SU-DHL-6 (cell line): ENCODE measurements at regions not wholly inside any gene's neighbourhood (a gene's known extent, or its start where the extent isn't known, plus 50 kb on each side); places are given as distances from the start of the nearest gene placed in this dataset.

ENCODE experiments used
- H2AFZ ChIP-seq: fragments of 200-600 bp; sonication (generic); 2 replicates; pipeline ENCODE4 v1.6.1; 2014; ENCODE audit warnings: low read depth, mild to moderate bottlenecking, moderate library complexity, mixed read lengths, antibody characterized with exemption, low read length; ENCODE audit not compliant: severe bottlenecking
- H3F3A ChIP-seq: fragments of 200-600 bp; shearing (Covaris generic); 2 replicates; pipeline ENCODE4 v1.6.0; 2016; ENCODE audit warnings: antibody characterized with exemption, mild to moderate bottlenecking; ENCODE audit not compliant: insufficient read depth
- H3K27ac ChIP-seq: fragments of 200-600 bp; sonication (generic); 2 replicates; pipeline ENCODE4 v1.5.1; 2016; ENCODE audit warnings: low read depth, mild to moderate bottlenecking, low read length, moderate library complexity, mixed read lengths
- H3K27me3 ChIP-seq: fragments of 200-600 bp; sonication (generic), shearing (Covaris generic); 2 replicates; pipeline ENCODE4 v1.6.0; 2014; ENCODE audit warnings: mild to moderate bottlenecking, low read length
- H3K36me3 ChIP-seq: fragments of 200-600 bp; sonication (generic); 2 replicates; pipeline ENCODE4 v1.6.1; 2014; ENCODE audit warnings: mild to moderate bottlenecking, low read length, mixed read lengths
- H3K4me2 ChIP-seq: fragments of 300-600, 200-600 bp; shearing (Covaris generic), sonication (generic); 2 replicates; pipeline ENCODE4 v1.6.0; 2014; ENCODE audit warnings: low read length, low read depth, mild to moderate bottlenecking; ENCODE audit not compliant: poor library complexity, severe bottlenecking
- H3K4me3 ChIP-seq: fragments of 200-600 bp; sonication (generic); 2 replicates; pipeline ENCODE4 v1.5.1; 2014; ENCODE audit warnings: antibody characterized with exemption, low read length, mild to moderate bottlenecking, mixed read lengths; ENCODE audit not compliant: insufficient read depth, poor library complexity, severe bottlenecking
- H3K79me2 ChIP-seq: fragments of 200-600 bp; sonication (generic); 2 replicates; pipeline ENCODE4 v1.6.1; 2014; ENCODE audit warnings: mild to moderate bottlenecking, low read length, moderate library complexity; ENCODE audit not compliant: insufficient read depth
- H3K9ac ChIP-seq: fragments of 200-600 bp; sonication (generic); 2 replicates; pipeline ENCODE4 v1.7.0; 2014; ENCODE audit warnings: mild to moderate bottlenecking, low read length
- H3K9me2 ChIP-seq: fragments of 200-600 bp; sonication (generic); replicated peaks from 2 replicates; pipeline ENCODE4 v1.6.1; 2014; ENCODE audit warnings: low read length; ENCODE audit not compliant: insufficient read depth
- H3K9me3 ChIP-seq: fragments of 200-600 bp; sonication (generic); 2 replicates; pipeline ENCODE4 v1.6.1; 2014; ENCODE audit warnings: low read length, mixed read lengths; ENCODE audit not compliant: insufficient read depth
- H4K20me1 ChIP-seq: fragments of 200-600 bp; sonication (generic); 2 replicates; pipeline ENCODE4 v1.6.1; 2014; ENCODE audit warnings: low read depth, mild to moderate bottlenecking, antibody characterized with exemption, low read length, moderate library complexity, mixed read lengths
- EZH2phosphoT487 ChIP-seq: fragments of 200-600 bp; sonication (generic), shearing (Covaris generic); conservative IDR thresholded peaks from 2 replicates; pipeline ENCODE4 v1.6.1; 2018; ENCODE audit warnings: mild to moderate bottlenecking, antibody characterized with exemption, low read length, moderate library complexity, mixed read lengths
- TF ChIP-seq, protein P1 (sequence below): fragments of 200-600 bp; sonication (generic); IDR thresholded peaks from one replicate; pipeline ENCODE4 v1.5.1; 2017; ENCODE audit warnings: antibody characterized with exemption, mild to moderate bottlenecking, low read length, moderate library complexity; ENCODE audit not compliant: insufficient read depth, poor library complexity, severe bottlenecking

DNA sequence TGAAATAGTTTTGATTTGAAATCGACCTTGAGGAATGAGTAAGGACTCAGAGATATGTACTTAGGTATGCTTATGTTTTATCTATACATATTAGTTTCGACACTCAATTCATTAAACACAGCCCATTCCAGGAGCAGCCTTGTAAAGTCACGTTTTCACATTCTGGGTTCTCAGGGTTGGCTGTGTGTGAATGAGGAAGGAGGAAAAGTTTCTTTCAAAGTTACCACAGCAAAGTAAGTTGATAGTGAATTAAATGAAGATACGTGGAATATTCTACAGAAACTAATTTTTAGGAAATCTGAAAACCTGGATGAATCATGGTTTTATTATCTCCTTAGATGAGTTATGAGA, 133.5 kb downstream of the C3orf38 start:
- H3K79me2 ChIP-seq, result no peaks in the 10 kb centered on the region
- no peak for TF ChIP-seq EZH2phosphoT487
- TF ChIP-seq, protein P1, sequence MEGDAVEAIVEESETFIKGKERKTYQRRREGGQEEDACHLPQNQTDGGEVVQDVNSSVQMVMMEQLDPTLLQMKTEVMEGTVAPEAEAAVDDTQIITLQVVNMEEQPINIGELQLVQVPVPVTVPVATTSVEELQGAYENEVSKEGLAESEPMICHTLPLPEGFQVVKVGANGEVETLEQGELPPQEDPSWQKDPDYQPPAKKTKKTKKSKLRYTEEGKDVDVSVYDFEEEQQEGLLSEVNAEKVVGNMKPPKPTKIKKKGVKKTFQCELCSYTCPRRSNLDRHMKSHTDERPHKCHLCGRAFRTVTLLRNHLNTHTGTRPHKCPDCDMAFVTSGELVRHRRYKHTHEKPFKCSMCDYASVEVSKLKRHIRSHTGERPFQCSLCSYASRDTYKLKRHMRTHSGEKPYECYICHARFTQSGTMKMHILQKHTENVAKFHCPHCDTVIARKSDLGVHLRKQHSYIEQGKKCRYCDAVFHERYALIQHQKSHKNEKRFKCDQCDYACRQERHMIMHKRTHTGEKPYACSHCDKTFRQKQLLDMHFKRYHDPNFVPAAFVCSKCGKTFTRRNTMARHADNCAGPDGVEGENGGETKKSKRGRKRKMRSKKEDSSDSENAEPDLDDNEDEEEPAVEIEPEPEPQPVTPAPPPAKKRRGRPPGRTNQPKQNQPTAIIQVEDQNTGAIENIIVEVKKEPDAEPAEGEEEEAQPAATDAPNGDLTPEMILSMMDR, result no peak
- no peak overlapping the region for H3K27ac ChIP-seq
- no peaks in the 10 kb centered on the region for H3K27me3 ChIP-seq
- H3K9ac ChIP-seq, result no peak overlapping the region
- H3K36me3 ChIP-seq, result no peaks in the 10 kb centered on the region
- no peaks in the 10 kb centered on the region for H3K9me2 ChIP-seq
- H2AFZ ChIP-seq, result no peak overlapping the region
- no peak overlapping the region for H3K4me2 ChIP-seq
- H3F3A ChIP-seq, result no peaks in the 10 kb centered on the region
- no peaks in the 10 kb centered on the region for H3K9me3 ChIP-seq
- no peaks in the 10 kb centered on the region for H4K20me1 ChIP-seq
- no peak overlapping the region for H3K4me3 ChIP-seq

DNA sequence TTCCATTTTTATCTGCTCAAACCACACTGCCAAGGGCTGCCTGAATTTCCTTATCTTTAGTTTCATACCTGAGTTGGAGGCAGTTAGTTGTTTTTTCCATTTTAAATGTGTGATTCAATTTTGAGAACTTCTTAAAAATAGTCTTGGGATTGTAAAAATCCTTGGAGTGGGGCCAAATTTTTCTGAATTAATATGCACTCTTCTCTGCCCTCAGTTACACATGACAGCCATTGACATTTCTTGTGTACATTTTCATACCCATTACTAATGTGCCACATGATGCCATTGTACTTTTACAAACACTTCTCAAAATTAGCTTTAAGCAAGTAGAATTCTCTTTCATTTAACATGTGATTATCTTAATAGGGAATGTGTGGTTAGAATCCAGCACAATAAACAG, 141.7 kb downstream of the C3orf38 start:
- Histone ChIP-seq H3K27me3 (no peaks in the 10 kb centered on the region), H4K20me1 (no peaks in the 10 kb centered on the region), H3F3A (no peaks in the 10 kb centered on the region), H3K9me3 (no peaks in the 10 kb centered on the region), H3K9me2 (no peaks in the 10 kb centered on the region), H3K27ac (no peak overlapping the region), H2AFZ (no peak overlapping the region), H3K36me3 (no peaks in the 10 kb centered on the region), H3K79me2 (no peaks in the 10 kb centered on the region), H3K4me3 (no peak overlapping the region), H3K4me2 (no peak overlapping the region), H3K9ac (no peak overlapping the region)
- TF ChIP-seq EZH2phosphoT487, result no peak
- TF ChIP-seq, protein P1, result no peak

DNA sequence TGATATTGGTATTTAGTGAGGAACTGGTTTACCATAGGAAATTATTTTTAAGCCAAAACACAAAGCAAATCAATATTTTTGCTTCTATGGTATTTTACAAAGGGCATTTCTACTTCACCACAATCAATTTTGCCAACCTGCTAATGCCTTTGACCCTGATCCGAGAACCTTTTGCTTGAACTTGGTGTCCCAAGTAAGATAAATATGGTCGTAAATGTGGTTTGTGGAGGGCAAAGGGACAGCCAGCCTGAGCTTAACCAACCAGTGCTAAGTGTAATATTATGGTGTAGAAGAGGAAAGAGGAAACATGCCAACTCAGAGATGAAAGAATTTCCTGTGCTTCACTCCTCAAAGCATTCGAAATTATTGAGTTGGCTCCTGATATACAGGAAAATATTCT, 148.4 kb downstream of the C3orf38 start:
- Histone ChIP-seq H3K27ac (no peak overlapping the region), H3K79me2 (no peaks in the 10 kb centered on the region), H3K27me3 (no peaks in the 10 kb centered on the region), H3F3A (no peaks in the 10 kb centered on the region), H4K20me1 (no peaks in the 10 kb centered on the region), H3K4me2 (no peak overlapping the region), H3K36me3 (no peaks in the 10 kb centered on the region), H3K9me2 (no peaks in the 10 kb centered on the region), H3K9me3 (no peaks in the 10 kb centered on the region), H3K9ac (no peak overlapping the region), H3K4me3 (no peak overlapping the region), H2AFZ (no peak overlapping the region)
- TF ChIP-seq, protein P1, result no peak
